Anterior cingulate cortex (tissue), 58 donors: ENCODE measurements at regions not wholly inside any gene's neighbourhood (a gene's known extent, or its start where the extent isn't known, plus 50 kb on each side); places are given as distances from the start of the nearest gene placed in this dataset.

Experiments
- DNase-seq, 58 donors: peaks; one replicate each; lab custom pipeline; 2025; lab: John Stamatoyannopoulos, UW

DNA sequence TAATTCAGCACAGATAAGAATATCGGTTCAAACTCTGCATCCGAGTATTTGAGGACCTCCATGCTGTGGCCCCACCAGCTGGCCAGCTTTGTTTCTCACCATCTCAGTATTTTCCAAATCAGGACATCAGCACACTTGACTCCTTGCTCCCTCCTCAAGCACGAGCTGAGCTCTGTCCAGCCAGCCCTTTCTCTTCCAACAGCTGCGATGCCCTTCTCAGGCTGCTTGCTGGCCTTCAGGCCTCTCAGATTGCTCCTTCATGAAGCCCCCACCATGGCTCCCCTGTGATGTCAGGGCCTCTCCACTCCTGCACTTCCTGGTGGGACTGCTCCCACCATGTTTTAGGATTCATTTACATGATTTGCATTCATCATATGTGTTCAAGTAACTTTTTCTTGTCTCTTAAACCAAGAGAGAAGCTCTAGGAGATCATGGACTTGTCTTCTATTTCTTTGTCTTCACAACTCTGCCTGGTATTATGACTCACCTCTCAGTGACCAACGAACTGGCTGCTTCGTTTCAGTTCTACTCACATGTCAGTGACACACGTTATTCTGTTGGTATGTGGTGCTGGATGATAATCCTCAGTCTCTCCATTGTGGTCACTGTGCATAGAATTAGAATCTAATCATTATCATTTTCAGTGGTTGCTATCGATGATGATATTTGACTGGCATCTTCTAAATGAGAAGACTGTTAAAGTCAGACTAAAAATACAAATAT lies 471.7 kb downstream of the EFNB2 start:
- no peak for DNase-seq

DNA sequence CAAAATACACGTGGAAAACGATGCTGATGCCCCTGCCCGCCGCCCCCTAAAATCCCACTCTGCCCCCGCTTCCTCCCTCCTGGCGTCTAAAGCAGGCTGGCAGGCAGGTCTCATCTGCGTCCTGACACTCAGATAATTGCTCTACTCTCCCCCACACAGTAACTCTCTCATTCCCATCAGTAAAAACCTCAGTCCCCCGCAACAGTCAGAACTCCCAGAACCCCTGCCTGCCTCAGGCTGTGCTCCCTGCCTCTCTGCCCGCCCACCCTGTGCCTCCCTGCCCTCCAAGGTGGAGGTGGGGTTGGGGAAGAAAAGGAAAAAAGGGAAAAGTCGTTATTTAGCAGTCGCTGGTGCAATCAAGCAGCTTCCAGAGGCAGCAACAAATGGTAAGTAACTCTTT lies 473.7 kb downstream of the EFNB2 start:
- DNase-seq: no peak

DNA sequence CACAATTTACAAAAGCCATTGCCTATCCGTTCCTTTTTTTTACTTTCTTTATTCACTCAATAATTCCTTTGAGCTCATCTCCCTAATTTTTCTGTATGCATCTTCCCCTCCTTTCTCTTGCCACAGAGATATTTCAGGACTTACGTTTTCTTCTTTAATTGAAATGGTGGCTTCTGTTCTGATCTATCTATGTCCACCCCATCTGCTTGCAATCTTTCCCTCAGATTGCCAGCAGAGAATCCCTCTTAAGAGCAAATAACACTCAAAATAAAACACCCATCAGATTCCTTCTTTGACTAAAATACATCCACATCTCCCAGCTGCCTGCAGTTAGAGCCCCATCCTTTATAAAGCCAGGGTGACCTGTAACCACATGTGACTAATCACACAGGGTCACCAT lies 478.6 kb downstream of the EFNB2 start:
- no peak for DNase-seq

GRCh38 chr13:106052200-106052767 lies 483.2 kb downstream of the EFNB2 start:
- no peak for DNase-seq

DNA sequence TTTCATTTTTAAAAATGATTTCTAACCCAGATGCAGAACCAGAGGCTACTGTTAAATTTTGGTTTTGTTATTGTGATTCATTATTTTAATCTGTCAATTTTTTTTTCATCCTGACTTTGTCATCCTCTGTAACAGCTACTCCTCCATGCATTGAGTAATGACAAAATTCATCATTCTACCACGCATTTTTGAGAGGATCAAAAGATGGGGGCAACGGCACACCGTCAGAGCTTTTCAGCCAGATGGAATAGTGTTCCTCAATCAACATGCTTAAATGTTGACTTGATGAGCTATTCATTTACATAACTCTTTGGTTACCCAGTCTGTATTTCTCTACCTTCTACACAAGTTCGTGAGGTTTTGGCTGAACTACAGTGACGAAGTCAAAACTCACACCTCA lies 486.3 kb downstream of the EFNB2 start:
- DNase-seq: no peak

DNA sequence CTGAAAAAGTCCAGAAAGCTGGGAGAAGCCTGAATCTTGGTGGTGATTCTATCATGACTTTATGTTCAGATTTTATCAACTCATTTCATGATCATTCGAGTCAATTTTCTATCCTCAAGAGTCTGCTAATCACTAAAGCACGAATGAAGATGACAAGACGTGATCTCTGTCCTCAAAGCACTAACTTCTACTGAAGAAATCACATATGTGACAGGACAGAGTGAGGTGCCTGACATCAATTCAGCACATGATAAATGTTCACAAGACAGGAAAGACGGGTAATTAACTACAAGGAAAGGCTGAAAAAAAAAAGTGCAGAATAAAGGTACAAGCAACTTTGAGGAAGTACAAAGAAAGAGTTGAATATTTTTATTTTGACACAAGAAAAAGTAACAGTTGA lies 487.1 kb downstream of the EFNB2 start:
- DNase-seq: no peak

DNA sequence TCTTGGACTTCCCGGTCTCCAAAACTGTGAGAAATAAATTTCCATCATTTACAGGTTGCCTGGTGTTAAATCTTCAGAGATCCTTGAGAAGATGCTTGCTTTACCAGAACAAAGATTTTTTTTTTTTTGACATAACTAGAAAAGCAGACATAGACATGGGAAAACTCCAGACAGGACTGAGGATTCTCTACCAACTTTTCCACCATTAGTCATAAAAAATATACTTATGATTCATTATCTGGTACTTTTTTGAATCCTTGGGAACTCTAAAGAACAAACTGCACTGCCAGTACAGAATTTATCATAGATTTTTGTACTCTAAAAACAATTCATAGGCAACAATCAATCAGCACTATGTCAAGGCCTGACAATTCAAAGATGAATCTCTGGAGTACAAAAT lies 487.6 kb downstream of the EFNB2 start:
- no peak for DNase-seq

- DNase-seq: no peak
Measured at GRCh38 chr13:106042996-106043581, 492.4 kb downstream of the EFNB2 start.

GRCh38 chr13:106041445-106041844 lies 494.0 kb downstream of the EFNB2 start:
- DNase-seq: no peak

GRCh38 chr13:106038752-106039151 lies 496.7 kb downstream of the EFNB2 start:
- DNase-seq: no peak

DNA sequence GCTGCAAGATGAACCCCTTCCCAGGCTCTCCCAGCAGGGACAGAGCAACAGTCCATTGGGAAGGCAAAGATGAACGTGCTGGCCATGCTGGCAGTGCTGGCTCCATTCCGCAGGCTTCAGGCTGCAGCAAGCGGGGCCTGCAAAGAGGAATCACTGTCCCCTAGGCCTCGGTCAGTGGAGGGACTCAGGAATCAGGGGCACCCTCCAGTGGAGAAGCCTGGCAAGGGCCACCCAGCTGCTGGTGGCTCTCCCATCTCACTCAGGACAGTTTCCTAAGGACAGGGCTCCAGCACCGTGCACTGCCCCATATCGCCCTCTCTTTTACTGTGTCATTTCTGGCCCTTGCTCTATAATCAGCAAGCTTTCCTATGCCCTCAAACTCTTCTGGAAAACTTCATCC lies 498.6 kb downstream of the EFNB2 start:
- peak in 2 of 58 donors; percentile 1 to 7 for DNase-seq

- no peak for DNase-seq
Measured at GRCh38 chr13:106034201-106034600, 501.3 kb downstream of the EFNB2 start.

- DNase-seq: no peak
Measured at GRCh38 chr13:106033659-106034058, 501.8 kb downstream of the EFNB2 start.

GRCh38 chr13:106032441-106032840 lies 503.0 kb downstream of the EFNB2 start:
- no peak for DNase-seq

- DNase-seq: no peak
Measured at GRCh38 chr13:106029676-106030290, 505.7 kb downstream of the EFNB2 start.

DNA sequence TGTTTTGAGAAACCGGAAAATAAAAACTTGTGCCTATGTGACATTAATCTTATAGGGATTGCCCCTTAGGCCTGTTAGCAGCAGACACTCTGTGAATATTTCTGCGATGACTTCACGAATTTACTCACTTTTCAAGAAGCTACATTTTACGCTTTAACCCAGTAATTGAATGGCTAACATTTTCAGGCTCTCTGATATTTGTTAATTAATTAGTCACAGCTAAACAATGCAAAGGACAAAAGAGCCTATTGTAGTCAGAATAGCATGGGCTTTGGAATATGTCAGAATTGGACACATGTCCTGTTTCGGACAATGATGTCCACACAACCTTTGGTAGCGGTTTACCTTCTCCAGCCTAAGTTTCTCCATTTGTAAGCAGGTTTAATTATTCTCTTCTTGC lies 506.6 kb downstream of the EFNB2 start:
- no peak for DNase-seq

DNA sequence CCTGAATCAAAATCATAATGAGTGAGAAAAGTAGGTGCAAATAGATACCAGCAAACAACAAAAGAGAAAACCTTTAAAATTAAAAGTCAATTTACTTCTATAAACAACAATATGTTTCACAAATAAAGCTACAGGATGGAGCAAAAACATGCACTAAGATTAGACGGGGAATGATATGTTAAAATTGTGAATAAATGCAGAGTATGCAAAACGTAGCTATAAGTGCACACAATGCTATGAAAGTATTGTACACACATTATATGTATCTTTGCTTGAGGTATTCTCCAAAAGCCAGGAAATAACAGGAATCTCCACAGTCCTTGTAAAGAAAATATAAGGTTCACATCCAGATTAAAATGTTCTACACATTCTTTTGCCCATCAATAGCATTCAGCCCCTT lies 523.9 kb downstream of the EFNB2 start:
- DNase-seq: no peak

GRCh38 chr13:106010836-106011235 lies 524.6 kb downstream of the EFNB2 start:
- no peak for DNase-seq

DNA sequence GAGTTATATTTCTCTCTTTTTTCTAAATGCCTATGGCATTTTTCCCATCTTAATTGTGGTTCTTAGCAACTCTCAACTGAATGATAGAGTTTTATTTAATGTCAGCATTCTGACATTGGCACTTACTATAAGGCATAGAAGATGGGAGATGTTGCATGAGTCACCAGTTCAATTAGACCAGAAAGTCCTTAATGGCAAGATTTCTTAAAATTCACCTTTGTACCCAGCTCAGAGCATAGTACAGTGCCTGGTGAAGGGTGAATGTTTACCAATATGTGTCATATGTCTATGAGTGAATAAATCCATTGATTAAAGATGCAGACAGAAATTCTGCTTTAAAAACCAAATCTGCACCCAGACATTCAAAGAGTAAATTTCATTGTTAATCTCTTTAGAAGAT lies 526.9 kb downstream of the EFNB2 start:
- DNase-seq: no peak

DNA sequence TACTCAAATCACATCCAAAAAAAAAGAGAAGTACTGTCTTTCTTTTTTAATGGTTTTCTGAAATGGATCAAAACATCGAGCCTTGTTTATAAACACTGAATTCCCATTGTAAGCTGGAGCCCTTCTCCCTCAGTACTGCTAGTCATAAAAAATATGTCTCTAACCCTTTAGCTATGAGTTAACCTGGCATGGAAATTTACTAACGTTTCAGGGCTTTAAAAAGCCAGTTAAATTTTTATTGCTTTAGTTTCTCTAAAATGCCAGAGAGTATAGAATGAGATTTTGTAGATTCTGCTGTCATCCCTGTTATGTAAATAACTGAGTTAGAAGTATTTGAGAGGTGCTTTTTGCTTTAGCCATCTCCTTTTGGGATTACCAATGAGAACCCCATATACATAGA lies 528.3 kb downstream of the EFNB2 start:
- no peak for DNase-seq

- DNase-seq: no peak
Measured at GRCh38 chr13:106003651-106004050, 531.8 kb downstream of the EFNB2 start.

DNA sequence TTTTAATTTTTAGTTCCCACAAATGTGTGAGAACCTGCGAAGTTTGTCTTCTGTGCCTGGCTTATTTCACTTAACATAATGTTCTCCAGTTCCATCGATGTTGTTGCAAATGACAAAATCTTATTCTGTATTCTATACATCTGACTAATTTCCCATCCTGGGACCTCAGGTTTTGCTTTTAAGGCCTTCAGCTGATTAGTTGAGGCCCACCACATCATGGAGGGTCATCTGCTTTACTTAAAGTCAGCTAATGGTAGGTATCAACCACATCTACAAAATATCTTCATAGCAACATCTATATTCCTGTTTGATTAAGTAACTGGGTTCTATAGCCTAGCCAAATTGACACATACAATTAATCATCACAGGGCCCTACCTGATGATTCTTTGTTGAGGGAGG lies 534.0 kb downstream of the EFNB2 start:
- DNase-seq: no peak
